ENCODE measurements at regions not wholly inside any gene's neighbourhood (a gene's known extent, or its start where the extent isn't known, plus 50 kb on each side); places are given as distances from the start of the nearest gene placed in this dataset.

DNA sequence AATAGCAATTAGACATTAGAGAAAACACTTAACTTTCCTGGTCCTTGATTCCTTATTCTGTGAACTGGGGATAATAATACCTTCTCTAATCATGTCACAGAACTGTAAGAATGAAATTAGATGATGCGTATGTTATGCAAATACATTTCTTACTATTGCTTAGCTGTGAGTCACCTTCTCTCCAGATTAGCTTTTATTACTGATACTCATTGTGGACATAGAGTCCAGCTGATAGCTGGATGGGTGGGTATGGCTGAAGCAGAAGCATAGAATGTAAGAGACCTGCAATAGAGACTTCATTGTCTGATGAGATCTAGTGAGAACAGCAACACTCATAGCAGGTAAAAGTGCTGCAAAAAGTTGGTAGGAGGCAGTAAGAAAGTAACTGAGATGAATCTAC is 437.2 kb upstream of the ZFP42 start:
- TF ChIP-seq CTCF (IDR thresholded peaks at IDR 0.05) (no peak), POLR2A (IDR thresholded peaks at IDR 0.05) (no peak)
